Keratinocyte (primary cell): ENCODE measurements at regions not wholly inside any gene's neighbourhood (a gene's known extent, or its start where the extent isn't known, plus 50 kb on each side); places are given as distances from the start of the nearest gene placed in this dataset.

ENCODE experiments used
- EZH2 ChIP-seq: IDR thresholded peaks from one replicate; pipeline ENCODE4 v1.6.1; 2012; ENCODE audit warnings: inconsistent platforms, mild to moderate bottlenecking, low read length, moderate library complexity
- TF ChIP-seq, protein P1 (sequence below), 3 experiments: IDR thresholded peaks in 1 of 3; conservative IDR thresholded peaks in 1 of 3; optimal IDR thresholded peaks in 1 of 3; 2 replicates in 2 of 3; 3 replicates in 1 of 3; pipeline versions ENCODE3 to v1.5.1; 2011; ENCODE audit warnings: low read length in 3 of 3, mild to moderate bottlenecking in 3 of 3, moderate library complexity in 2 of 3, control low read depth in 1 of 3, inconsistent platforms in 1 of 3; ENCODE audit not compliant: insufficient read depth in 2 of 3; ENCODE audit errors: extremely low read depth in 1 of 3

DNA sequence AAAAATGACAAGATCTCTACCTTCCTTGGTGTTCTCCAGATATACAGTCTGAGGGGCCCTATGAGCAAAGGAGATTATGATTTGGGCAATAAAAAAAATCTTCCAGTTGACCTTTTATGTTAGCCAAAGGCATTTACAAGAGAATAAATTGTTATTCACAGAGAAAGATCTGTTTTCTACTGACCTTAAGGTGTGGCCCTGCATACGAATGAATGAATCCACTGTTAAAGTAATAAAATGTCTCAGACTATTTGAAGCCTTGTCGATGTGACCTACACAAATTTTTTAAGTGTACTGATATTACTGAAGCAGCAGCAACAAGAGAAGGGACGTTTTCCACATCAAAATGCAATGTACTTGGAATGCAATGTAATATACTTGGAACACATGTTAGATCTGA lies 95.9 kb upstream of the SSTR4 start:
- TF ChIP-seq, protein P1, sequence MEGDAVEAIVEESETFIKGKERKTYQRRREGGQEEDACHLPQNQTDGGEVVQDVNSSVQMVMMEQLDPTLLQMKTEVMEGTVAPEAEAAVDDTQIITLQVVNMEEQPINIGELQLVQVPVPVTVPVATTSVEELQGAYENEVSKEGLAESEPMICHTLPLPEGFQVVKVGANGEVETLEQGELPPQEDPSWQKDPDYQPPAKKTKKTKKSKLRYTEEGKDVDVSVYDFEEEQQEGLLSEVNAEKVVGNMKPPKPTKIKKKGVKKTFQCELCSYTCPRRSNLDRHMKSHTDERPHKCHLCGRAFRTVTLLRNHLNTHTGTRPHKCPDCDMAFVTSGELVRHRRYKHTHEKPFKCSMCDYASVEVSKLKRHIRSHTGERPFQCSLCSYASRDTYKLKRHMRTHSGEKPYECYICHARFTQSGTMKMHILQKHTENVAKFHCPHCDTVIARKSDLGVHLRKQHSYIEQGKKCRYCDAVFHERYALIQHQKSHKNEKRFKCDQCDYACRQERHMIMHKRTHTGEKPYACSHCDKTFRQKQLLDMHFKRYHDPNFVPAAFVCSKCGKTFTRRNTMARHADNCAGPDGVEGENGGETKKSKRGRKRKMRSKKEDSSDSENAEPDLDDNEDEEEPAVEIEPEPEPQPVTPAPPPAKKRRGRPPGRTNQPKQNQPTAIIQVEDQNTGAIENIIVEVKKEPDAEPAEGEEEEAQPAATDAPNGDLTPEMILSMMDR (optimal IDR thresholded peaks at IDR 0.05 in 1 of 3, IDR thresholded peaks at IDR 0.05 in 1 of 3, conservative IDR thresholded peaks at IDR 0.05 in 1 of 3; ENCODE audit: extremely low read depth in 1 of 3, insufficient read depth in 2 of 3, low read length in 3 of 3), result no peak
- TF ChIP-seq EZH2, result no peak
